AG09309 (cell line): ENCODE measurements at regions not wholly inside any gene's neighbourhood (a gene's known extent, or its start where the extent isn't known, plus 50 kb on each side); places are given as distances from the start of the nearest gene placed in this dataset.

ENCODE experiments used
- DNase-seq: peaks from one replicate; pipeline ENCODE4 v3.0.0-alpha.2; 2010; ENCODE audit warnings: low read depth
- H3K4me3 ChIP-seq: 2 replicates; pipeline ENCODE4 v1.5.1; 2011; ENCODE audit warnings: mild to moderate bottlenecking, low read depth, low read length, moderate library complexity; ENCODE audit not compliant: control insufficient read depth
- TF ChIP-seq, protein P1 (sequence below): IDR thresholded peaks from 2 replicates; pipeline ENCODE4 v1.5.1; 2011; ENCODE audit warnings: mild to moderate bottlenecking, low read depth, low read length, inconsistent platforms; ENCODE audit not compliant: insufficient read depth, control insufficient read depth; ENCODE audit errors: missing control alignments

GRCh38 chr16:9199311-9199710 is 107.9 kb downstream of the HAPSTR1 start:
- TF ChIP-seq, protein P1, sequence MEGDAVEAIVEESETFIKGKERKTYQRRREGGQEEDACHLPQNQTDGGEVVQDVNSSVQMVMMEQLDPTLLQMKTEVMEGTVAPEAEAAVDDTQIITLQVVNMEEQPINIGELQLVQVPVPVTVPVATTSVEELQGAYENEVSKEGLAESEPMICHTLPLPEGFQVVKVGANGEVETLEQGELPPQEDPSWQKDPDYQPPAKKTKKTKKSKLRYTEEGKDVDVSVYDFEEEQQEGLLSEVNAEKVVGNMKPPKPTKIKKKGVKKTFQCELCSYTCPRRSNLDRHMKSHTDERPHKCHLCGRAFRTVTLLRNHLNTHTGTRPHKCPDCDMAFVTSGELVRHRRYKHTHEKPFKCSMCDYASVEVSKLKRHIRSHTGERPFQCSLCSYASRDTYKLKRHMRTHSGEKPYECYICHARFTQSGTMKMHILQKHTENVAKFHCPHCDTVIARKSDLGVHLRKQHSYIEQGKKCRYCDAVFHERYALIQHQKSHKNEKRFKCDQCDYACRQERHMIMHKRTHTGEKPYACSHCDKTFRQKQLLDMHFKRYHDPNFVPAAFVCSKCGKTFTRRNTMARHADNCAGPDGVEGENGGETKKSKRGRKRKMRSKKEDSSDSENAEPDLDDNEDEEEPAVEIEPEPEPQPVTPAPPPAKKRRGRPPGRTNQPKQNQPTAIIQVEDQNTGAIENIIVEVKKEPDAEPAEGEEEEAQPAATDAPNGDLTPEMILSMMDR: no peak
- no peak overlapping the region for H3K4me3 ChIP-seq
- no peak for DNase-seq

DNA sequence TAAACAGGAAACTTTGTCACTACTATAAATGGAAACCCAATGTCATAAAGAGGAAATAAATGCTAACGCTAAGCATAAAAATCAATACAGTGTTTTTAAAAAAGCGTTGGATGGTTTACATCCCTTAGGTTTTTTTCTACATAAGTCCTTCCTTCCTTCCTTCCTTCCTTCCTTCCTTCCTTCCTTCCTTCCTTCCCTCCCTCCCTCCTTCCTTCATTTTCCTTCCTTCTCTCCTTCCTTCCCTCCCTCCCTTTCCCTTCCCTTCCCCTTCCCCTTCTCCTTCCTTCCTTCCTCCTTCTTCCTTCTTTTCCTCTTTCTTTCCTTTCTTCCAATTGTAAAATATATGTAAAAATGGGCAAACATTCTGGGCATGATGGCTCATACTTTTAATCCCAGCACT is 108.3 kb downstream of the HAPSTR1 start:
- H3K4me3 ChIP-seq: no peak overlapping the region
- TF ChIP-seq, protein P1: no peak
- DNase-seq: no peak

DNA sequence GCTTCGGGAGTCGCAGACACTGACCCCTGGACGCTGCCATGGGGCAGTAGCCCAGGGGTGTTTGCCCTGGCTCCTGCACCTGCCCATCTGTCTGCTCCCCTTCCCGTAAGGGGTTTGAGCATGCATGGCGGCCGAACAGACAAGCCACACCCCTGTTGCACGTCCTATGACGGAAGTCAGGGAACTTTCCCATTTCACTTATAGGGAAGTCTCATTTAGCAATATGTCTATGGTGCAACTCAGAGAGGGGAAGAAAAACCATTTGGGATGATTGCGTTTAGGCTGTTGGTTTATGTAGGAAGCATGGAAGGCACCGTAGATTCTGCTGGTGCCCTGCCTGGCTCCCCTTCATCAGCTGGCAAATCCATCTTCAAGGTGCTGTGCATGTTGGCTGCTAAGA is 112.5 kb downstream of the HAPSTR1 start:
- TF ChIP-seq, protein P1: no peak
- no peak overlapping the region for H3K4me3 ChIP-seq
- DNase-seq: no peak

GRCh38 chr16:9205661-9206060 is 114.2 kb downstream of the HAPSTR1 start:
- no peak overlapping the region for H3K4me3 ChIP-seq
- DNase-seq: no peak
- TF ChIP-seq, protein P1: no peak

- TF ChIP-seq, protein P1: no peak
Measured at GRCh38 chr16:9206156-9206555, 114.7 kb downstream of the HAPSTR1 start.

GRCh38 chr16:9212621-9213020 is 121.2 kb downstream of the HAPSTR1 start:
- TF ChIP-seq, protein P1: no peak
- H3K4me3 ChIP-seq: no peak overlapping the region
- no peak for DNase-seq

More at GRCh38 chr16:9206156-9206555, 114.7 kb downstream of the HAPSTR1 start:
- no peak for DNase-seq
- no peak overlapping the region for H3K4me3 ChIP-seq

DNA sequence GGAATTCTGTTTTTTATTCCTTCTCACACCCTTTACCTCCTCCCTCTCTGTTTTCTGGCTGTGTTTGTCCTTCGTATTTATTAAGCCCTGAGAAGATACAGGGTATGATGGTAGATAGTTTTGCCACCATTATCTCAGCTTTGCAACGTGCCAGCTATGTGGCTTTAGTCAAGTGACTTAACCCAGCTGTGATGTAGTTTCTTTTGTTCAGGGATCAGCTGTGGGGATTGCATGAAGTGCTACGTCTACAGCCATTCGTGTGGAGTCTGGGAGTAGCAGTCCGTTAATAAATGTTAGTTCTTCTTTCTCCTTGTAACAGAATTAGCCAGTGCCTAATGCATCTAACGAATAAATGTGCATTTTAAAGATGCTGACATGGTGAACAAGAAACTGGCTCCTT is 128.4 kb downstream of the HAPSTR1 start:
- H3K4me3 ChIP-seq: no peak overlapping the region
- TF ChIP-seq, protein P1: no peak
- no peak for DNase-seq
